ENCODE measurements at regions not wholly inside any gene's neighbourhood (a gene's known extent, or its start where the extent isn't known, plus 50 kb on each side); places are given as distances from the start of the nearest gene placed in this dataset.

GRCh38 chr19:31825134-31826094 is 476.2 kb upstream of the TSHZ3 start:
- TF ChIP-seq CTCF (IDR thresholded peaks at IDR 0.05; ENCODE audit: insufficient read depth, low read length) (no peak), POLR2AphosphoS5 (IDR thresholded peaks at IDR 0.05; ENCODE audit: low read depth) (no peak), REST (IDR thresholded peaks at IDR 0.05; ENCODE audit: insufficient replicate concordance, low read depth) (no peak), GABPA (IDR thresholded peaks at IDR 0.05; ENCODE audit: low read depth) (no peak)

Data from HL-60 (cell line).